Fibroblast of lung (primary cell): ENCODE measurements at regions not wholly inside any gene's neighbourhood (a gene's known extent, or its start where the extent isn't known, plus 50 kb on each side); places are given as distances from the start of the nearest gene placed in this dataset.

Experiments used
- DNase-seq, 2 donors: peaks; one replicate each; pipeline versions ENCODE4 v3.0.0 to v3.0.0-alpha.2; 2010; ENCODE audit warnings: low read depth in 2 of 2
- H2AFZ ChIP-seq: 2 replicates; pipeline ENCODE4 v1.5.1; 2012; ENCODE audit warnings: low read length, control low read depth, inconsistent platforms
- H3K27ac ChIP-seq: 2 replicates; pipeline ENCODE4 v1.5.1; 2011; ENCODE audit warnings: low read length, control low read depth; ENCODE audit not compliant: insufficient read depth
- H3K27me3 ChIP-seq: 2 replicates; pipeline ENCODE4 v1.5.1; 2011; ENCODE audit warnings: mild to moderate bottlenecking, low read length; ENCODE audit not compliant: control insufficient read depth, insufficient read depth
- H3K36me3 ChIP-seq: 2 replicates; pipeline ENCODE4 v1.5.1; 2011; ENCODE audit warnings: low read length; ENCODE audit not compliant: control insufficient read depth, insufficient read depth
- H3K4me1 ChIP-seq: 2 replicates; pipeline ENCODE4 v1.5.1; 2011; ENCODE audit warnings: low read length; ENCODE audit not compliant: control insufficient read depth, insufficient read depth; ENCODE audit errors: extremely low read depth
- H3K4me2 ChIP-seq: 2 replicates; pipeline ENCODE4 v1.5.1; 2011; ENCODE audit warnings: low read length, control low read depth; ENCODE audit not compliant: insufficient read depth; ENCODE audit errors: extremely low read depth
- H3K4me3 ChIP-seq, 4 experiments: fragments of 200-600 bp in 1 of 4; sonication (generic) in 1 of 4; replicated peaks in 1 of 4; 2 replicates each; pipeline ENCODE4 v1.5.1; 2011 to 2016; ENCODE audit warnings: low read length in 4 of 4, low read depth in 3 of 4, mild to moderate bottlenecking in 3 of 4, control low read depth in 2 of 4, inconsistent platforms in 1 of 4, mixed read lengths in 1 of 4; ENCODE audit not compliant: insufficient read depth in 1 of 4; ENCODE audit errors: control extremely low read depth in 1 of 4
- H3K79me2 ChIP-seq: 2 replicates; pipeline ENCODE4 v1.5.1; 2012; ENCODE audit warnings: mild to moderate bottlenecking, low read length, inconsistent platforms; ENCODE audit not compliant: control insufficient read depth, insufficient read depth
- H3K9ac ChIP-seq: 2 replicates; pipeline ENCODE4 v1.5.1; 2011; ENCODE audit warnings: mild to moderate bottlenecking, low read length, control low read depth; ENCODE audit not compliant: insufficient read depth
- H3K9me3 ChIP-seq: 2 replicates; pipeline ENCODE4 v1.5.1; 2012; ENCODE audit warnings: low read depth, low read length; ENCODE audit not compliant: control insufficient read depth, insufficient read depth
- H4K20me1 ChIP-seq: 2 replicates; pipeline ENCODE4 v1.5.1; 2011; ENCODE audit warnings: low read length; ENCODE audit not compliant: control insufficient read depth, insufficient read depth; ENCODE audit errors: extremely low read depth
- EZH2 ChIP-seq: IDR thresholded peaks from 2 replicates; pipeline ENCODE4 v1.5.1; 2012; ENCODE audit warnings: low read length, control low read depth, mild to moderate bottlenecking; ENCODE audit errors: missing control alignments
- TF ChIP-seq, protein P1 (sequence below), 2 donors: IDR thresholded peaks in 1 of 2; conservative IDR thresholded peaks in 1 of 2; 1 replicate in 1 of 2; 2 replicates in 1 of 2; pipeline ENCODE4 v1.5.1; 2011 to 2012; ENCODE audit warnings: low read length in 2 of 2, control low read depth in 1 of 2, inconsistent platforms in 1 of 2, low read depth in 1 of 2, mild to moderate bottlenecking in 1 of 2

DNA sequence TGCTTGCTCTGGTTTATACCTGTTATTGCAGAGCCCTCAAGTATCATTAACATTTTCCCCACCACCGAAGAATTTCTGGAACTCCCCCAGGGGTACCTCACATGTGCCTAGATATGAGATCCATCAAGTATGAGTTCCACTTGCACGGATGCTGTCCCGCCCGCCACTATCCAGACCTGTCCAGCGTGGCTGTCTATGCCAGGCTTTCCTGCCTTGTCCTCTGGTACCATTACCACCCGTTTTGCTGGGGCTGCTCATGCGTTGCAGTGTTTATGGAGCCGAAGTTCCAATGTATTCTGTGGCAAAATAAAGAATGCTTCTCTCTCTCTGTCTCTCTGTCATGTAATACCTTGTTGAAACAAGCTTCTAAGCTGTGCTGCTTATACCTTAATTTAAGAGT, 543.5 kb upstream of the PTBP2 start:
- no peaks in the 10 kb centered on the region for H3K4me1 ChIP-seq
- H3K79me2 ChIP-seq, result no peaks in the 10 kb centered on the region
- no peaks in the 10 kb centered on the region for H3K9me3 ChIP-seq
- H3K9ac ChIP-seq, result no peak overlapping the region
- H2AFZ ChIP-seq, result no peak overlapping the region
- no peaks in the 10 kb centered on the region for H4K20me1 ChIP-seq
- no peak overlapping the region for H3K4me2 ChIP-seq
- no peaks in the 10 kb centered on the region for H3K27me3 ChIP-seq
- TF ChIP-seq, protein P1, sequence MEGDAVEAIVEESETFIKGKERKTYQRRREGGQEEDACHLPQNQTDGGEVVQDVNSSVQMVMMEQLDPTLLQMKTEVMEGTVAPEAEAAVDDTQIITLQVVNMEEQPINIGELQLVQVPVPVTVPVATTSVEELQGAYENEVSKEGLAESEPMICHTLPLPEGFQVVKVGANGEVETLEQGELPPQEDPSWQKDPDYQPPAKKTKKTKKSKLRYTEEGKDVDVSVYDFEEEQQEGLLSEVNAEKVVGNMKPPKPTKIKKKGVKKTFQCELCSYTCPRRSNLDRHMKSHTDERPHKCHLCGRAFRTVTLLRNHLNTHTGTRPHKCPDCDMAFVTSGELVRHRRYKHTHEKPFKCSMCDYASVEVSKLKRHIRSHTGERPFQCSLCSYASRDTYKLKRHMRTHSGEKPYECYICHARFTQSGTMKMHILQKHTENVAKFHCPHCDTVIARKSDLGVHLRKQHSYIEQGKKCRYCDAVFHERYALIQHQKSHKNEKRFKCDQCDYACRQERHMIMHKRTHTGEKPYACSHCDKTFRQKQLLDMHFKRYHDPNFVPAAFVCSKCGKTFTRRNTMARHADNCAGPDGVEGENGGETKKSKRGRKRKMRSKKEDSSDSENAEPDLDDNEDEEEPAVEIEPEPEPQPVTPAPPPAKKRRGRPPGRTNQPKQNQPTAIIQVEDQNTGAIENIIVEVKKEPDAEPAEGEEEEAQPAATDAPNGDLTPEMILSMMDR (conservative IDR thresholded peaks at IDR 0.05 in 1 of 2, IDR thresholded peaks at IDR 0.05 in 1 of 2; ENCODE audit: low read depth in 1 of 2, low read length in 2 of 2), result no peak
- no peak for TF ChIP-seq EZH2
- no peak for DNase-seq
- H3K36me3 ChIP-seq, result no peaks in the 10 kb centered on the region
- no peak overlapping the region for H3K27ac ChIP-seq
- no peak overlapping the region for H3K4me3 ChIP-seq

DNA sequence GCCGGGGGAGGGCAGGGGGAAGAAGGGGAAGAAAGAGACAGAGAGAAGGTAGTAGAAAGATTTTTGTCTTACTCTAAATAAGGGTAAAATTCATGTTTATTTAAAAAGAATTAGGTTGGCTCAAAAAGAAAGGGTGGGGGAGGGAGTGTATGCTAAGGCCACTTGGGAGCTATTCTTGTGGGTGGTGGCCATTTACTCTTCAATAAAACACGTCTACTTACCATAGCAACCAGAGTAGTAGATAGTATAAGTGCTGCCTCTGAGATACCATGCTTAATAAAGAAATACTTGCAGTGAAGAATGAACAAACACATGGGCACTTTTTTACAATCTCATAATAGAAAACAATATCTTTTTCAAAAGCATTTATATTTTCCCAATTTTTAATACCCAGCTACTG, 538.1 kb upstream of the PTBP2 start:
- DNase-seq, result no peak
- Histone ChIP-seq H3K4me3 (no peak overlapping the region), H3K4me1 (no peaks in the 10 kb centered on the region), H2AFZ (no peak overlapping the region), H4K20me1 (no peaks in the 10 kb centered on the region), H3K9me3 (no peaks in the 10 kb centered on the region), H3K4me2 (no peak overlapping the region), H3K27ac (no peak overlapping the region), H3K27me3 (no peaks in the 10 kb centered on the region), H3K79me2 (no peaks in the 10 kb centered on the region), H3K36me3 (no peaks in the 10 kb centered on the region), H3K9ac (no peak overlapping the region)
- TF ChIP-seq EZH2, result no peak
- TF ChIP-seq, protein P1 (conservative IDR thresholded peaks at IDR 0.05 in 1 of 2, IDR thresholded peaks at IDR 0.05 in 1 of 2; ENCODE audit: low read depth in 1 of 2, low read length in 2 of 2), result no peak

DNA sequence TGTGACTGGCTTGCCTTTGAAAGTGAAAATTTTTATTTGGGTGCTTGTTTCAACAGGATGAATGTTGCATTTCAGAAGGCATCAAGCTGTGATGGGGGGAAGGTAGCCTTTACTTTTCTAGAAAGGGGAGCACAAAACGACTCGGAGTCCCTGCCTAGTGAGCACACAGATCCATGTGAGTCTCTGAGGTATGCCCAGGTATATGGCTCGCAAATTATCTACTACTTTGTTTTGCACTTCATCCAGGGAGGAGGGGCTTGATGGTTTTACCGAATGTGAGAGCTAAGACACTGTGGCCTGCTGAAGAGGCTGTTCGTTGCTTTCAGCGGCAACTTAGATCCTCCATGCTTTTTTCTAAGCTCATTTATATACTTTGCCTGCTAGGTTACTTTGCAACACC, 537.7 kb upstream of the PTBP2 start:
- H3K9me3 ChIP-seq, result no peaks in the 10 kb centered on the region
- no peak overlapping the region for H3K4me2 ChIP-seq
- H2AFZ ChIP-seq, result no peak overlapping the region
- H3K4me1 ChIP-seq, result no peaks in the 10 kb centered on the region
- H3K79me2 ChIP-seq, result no peaks in the 10 kb centered on the region
- H3K27ac ChIP-seq, result no peak overlapping the region
- H4K20me1 ChIP-seq, result no peaks in the 10 kb centered on the region
- DNase-seq, result no peak
- no peak for TF ChIP-seq EZH2
- TF ChIP-seq, protein P1 (conservative IDR thresholded peaks at IDR 0.05 in 1 of 2, IDR thresholded peaks at IDR 0.05 in 1 of 2; ENCODE audit: low read depth in 1 of 2, low read length in 2 of 2), result no peak
- H3K27me3 ChIP-seq, result no peaks in the 10 kb centered on the region
- H3K4me3 ChIP-seq, result no peak overlapping the region
- no peak overlapping the region for H3K9ac ChIP-seq
- no peaks in the 10 kb centered on the region for H3K36me3 ChIP-seq
